Brain pericyte (primary cell): ENCODE measurements at regions not wholly inside any gene's neighbourhood (a gene's known extent, or its start where the extent isn't known, plus 50 kb on each side); places are given as distances from the start of the nearest gene placed in this dataset.

Experiments used
- DNase-seq: peaks from one replicate; pipeline ENCODE4 v3.0.0-alpha.2; 2012; ENCODE audit warnings: low read depth, low spot score

- DNase-seq: no peak
Observed at GRCh38 chr11:126129727-126130671, 67.3 kb upstream of the CDON start.

GRCh38 chr11:126127898-126128297 is 65.2 kb upstream of the CDON start:
- DNase-seq: no peak

- no peak for DNase-seq
Observed at GRCh38 chr11:126127284-126127845, 64.7 kb upstream of the CDON start.

GRCh38 chr11:126124231-126124661 is 61.6 kb upstream of the CDON start:
- no peak for DNase-seq

GRCh38 chr11:126123686-126124085 is 61.0 kb upstream of the CDON start:
- DNase-seq: no peak

- DNase-seq: no peak
Observed at GRCh38 chr11:126122863-126123262, 60.2 kb upstream of the CDON start.

GRCh38 chr11:126121296-126121695 is 58.6 kb upstream of the CDON start:
- DNase-seq: no peak

GRCh38 chr11:126118806-126119205 is 56.1 kb upstream of the CDON start:
- no peak for DNase-seq

- DNase-seq: peak; percentile 21
Observed at GRCh38 chr11:126115816-126116331, 53.2 kb upstream of the CDON start.

GRCh38 chr11:126115127-126115495 is 52.4 kb upstream of the CDON start:
- no peak for DNase-seq

GRCh38 chr11:126114486-126115126 is 51.9 kb upstream of the CDON start:
- DNase-seq: no peak

- no peak for DNase-seq
Observed at GRCh38 chr11:126113963-126114362, 51.3 kb upstream of the CDON start.

- DNase-seq: peak; percentile 18
Observed at GRCh38 chr11:126113515-126113957, 50.9 kb upstream of the CDON start.

GRCh38 chr11:126113012-126113411 is 50.3 kb upstream of the CDON start:
- no peak for DNase-seq

- no peak for DNase-seq
Observed at GRCh38 chr11:126112547-126112946, 49.9 kb upstream of the CDON start.
